Activated CD4-positive, alpha-beta T cell treated with anti-CD3 and anti-CD28 coated beads, Interleukin-2, Interleukin-6, amounts not matched to agents 100 ng/mL and 50 ng/mL, durations not matched to agents 16 hours and 8 hours (primary cell): ENCODE measurements at regions not wholly inside any gene's neighbourhood (a gene's known extent, or its start where the extent isn't known, plus 50 kb on each side); places are given as distances from the start of the nearest gene placed in this dataset.
"Not testable (repeated sequence)": the region's sequence is repeated elsewhere in the genome, so short reads cannot be mapped to it uniquely, and the experiment has no call there.

Experiments used
- DNase-seq: peaks from one replicate; pipeline ENCODE4 v3.0.0-alpha.2; 2020

DNA sequence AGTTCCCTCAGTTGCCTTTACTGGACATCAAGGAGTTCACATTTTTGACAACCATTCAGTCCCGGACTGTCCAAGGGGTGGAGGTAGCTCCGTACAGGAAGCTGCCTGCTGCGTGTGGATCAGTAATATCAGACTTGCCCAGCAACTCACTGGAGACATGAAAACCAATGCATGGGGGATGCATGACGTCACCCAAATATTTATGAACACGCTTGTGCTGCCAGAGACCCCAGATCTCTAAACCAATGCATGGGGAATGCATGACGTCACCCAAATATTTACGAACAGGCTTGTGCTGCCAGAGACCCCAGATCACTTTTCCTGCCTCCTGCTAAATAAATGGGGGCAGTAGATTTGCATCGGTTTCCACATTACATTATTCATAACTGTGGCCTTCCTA is 2137.4 kb upstream of the DEFB115 start:
- not testable (repeated sequence) for DNase-seq

GRCh38 chr20:29120575-29120974 is 2136.9 kb upstream of the DEFB115 start:
- DNase-seq, result not testable (repeated sequence)

GRCh38 chr20:29122784-29123183 is 2134.7 kb upstream of the DEFB115 start:
- DNase-seq, result not testable (repeated sequence)

DNA sequence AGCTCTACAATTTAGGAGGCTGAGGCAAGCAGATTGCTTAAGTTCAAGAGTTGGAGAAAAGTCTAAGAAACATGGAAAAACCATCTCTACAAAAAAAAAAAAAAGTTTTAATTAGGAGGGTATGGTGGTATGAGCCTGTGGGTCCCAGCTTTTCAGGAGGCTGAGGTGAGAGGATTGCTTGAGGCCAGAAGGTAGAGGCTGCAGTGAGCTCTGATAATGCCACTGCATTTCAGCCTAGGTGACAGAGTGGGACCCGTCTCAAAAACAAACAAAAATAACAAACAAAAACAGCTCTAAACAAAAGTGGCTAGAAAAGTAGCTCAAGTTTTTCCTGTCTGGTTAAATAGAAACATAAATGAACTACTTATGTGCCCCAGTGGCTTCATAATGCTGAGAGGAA is 2133.6 kb upstream of the DEFB115 start:
- DNase-seq, result no peak
